Uterus (tissue), 2 donors: ENCODE measurements at regions not wholly inside any gene's neighbourhood (a gene's known extent, or its start where the extent isn't known, plus 50 kb on each side); places are given as distances from the start of the nearest gene placed in this dataset.

ENCODE experiments used
- POLR2A ChIP-seq, 2 donors: fragments of 450-650 bp; IDR thresholded peaks; one replicate each; pipeline ENCODE4 v1.6.1; 2016; ENCODE audit warnings: antibody characterized with exemption in 2 of 2, mild to moderate bottlenecking in 1 of 2, moderate library complexity in 1 of 2
- TF ChIP-seq, protein P1 (sequence below), 4 experiments: fragments of 200-600 bp in 2 of 4; fragments of 450-650 bp in 2 of 4; sonication (generic) in 2 of 4; IDR thresholded peaks; one replicate each; pipeline ENCODE4 v1.5.1; 2016 to 2019; ENCODE audit warnings: antibody characterized with exemption in 4 of 4, mild to moderate bottlenecking in 2 of 4, moderate library complexity in 1 of 4

- TF ChIP-seq, protein P1, sequence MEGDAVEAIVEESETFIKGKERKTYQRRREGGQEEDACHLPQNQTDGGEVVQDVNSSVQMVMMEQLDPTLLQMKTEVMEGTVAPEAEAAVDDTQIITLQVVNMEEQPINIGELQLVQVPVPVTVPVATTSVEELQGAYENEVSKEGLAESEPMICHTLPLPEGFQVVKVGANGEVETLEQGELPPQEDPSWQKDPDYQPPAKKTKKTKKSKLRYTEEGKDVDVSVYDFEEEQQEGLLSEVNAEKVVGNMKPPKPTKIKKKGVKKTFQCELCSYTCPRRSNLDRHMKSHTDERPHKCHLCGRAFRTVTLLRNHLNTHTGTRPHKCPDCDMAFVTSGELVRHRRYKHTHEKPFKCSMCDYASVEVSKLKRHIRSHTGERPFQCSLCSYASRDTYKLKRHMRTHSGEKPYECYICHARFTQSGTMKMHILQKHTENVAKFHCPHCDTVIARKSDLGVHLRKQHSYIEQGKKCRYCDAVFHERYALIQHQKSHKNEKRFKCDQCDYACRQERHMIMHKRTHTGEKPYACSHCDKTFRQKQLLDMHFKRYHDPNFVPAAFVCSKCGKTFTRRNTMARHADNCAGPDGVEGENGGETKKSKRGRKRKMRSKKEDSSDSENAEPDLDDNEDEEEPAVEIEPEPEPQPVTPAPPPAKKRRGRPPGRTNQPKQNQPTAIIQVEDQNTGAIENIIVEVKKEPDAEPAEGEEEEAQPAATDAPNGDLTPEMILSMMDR (IDR thresholded peaks at IDR 0.05): no peak
- TF ChIP-seq POLR2A (IDR thresholded peaks at IDR 0.05): no peak
Observed at GRCh38 chr2:54054774-54055173, 60.6 kb upstream of the ACYP2 start.
